Parathyroid adenoma (tissue), 2 donors: ENCODE measurements at regions not wholly inside any gene's neighbourhood (a gene's known extent, or its start where the extent isn't known, plus 50 kb on each side); places are given as distances from the start of the nearest gene placed in this dataset.

Source experiments
- H2AFZ ChIP-seq: fragments of 300-600 bp; sonication (generic); one replicate; pipeline ENCODE4 v1.7.0; 2017; ENCODE audit warnings: antibody characterized with exemption, mild to moderate bottlenecking
- H3K27ac ChIP-seq: fragments of 300-600 bp; sonication (generic); one replicate; pipeline ENCODE4 v1.7.0; 2017
- H3K27me3 ChIP-seq: fragments of 300-600 bp; sonication (generic); one replicate; pipeline ENCODE4 v1.7.0; 2017; ENCODE audit warnings: low read length; ENCODE audit not compliant: control insufficient read depth, insufficient read depth
- H3K36me3 ChIP-seq: fragments of 300-600 bp; sonication (generic); one replicate; pipeline ENCODE4 v1.7.0; 2017; ENCODE audit warnings: low read length; ENCODE audit not compliant: control insufficient read depth, insufficient read depth
- H3K4me1 ChIP-seq: fragments of 300-600 bp; sonication (generic); one replicate; pipeline ENCODE4 v1.7.0; 2017; ENCODE audit warnings: control low read depth
- H3K4me2 ChIP-seq: fragments of 300-600 bp; sonication (generic); one replicate; pipeline ENCODE4 v1.7.0; 2017; ENCODE audit warnings: low read length
- H3K4me3 ChIP-seq: fragments of 300-600 bp; sonication (generic); one replicate; pipeline ENCODE4 v1.7.0; 2017; ENCODE audit warnings: low read depth, low read length
- H3K79me2 ChIP-seq: fragments of 300-600 bp; sonication (generic); one replicate; pipeline ENCODE4 v1.7.0; 2017; ENCODE audit warnings: control low read depth
- H3K9ac ChIP-seq: fragments of 300-600 bp; sonication (generic); one replicate; pipeline ENCODE4 v1.7.0; 2017; ENCODE audit warnings: mild to moderate bottlenecking
- H3K9me3 ChIP-seq: fragments of 300-600 bp; sonication (generic); one replicate; pipeline ENCODE4 v1.7.0; 2017; ENCODE audit warnings: low read length; ENCODE audit not compliant: control insufficient read depth
- CTCF ChIP-seq: fragments of 300-600 bp; sonication (generic); IDR thresholded peaks from one replicate; pipeline ENCODE4 v1.7.0; 2017; ENCODE audit warnings: antibody characterized with exemption, mild to moderate bottlenecking
- donor health status: primary hyperparathyroidism.

GRCh38 chr20:21006611-21007010, 99.5 kb downstream of the LINC00237 start:
- Histone ChIP-seq H3K9ac (no peak overlapping the region), H3K36me3 (no peaks in the 10 kb centered on the region), H3K9me3 (no peaks in the 10 kb centered on the region), H3K27me3 (no peaks in the 10 kb centered on the region), H3K4me3 (no peak overlapping the region), H3K4me2 (no peak overlapping the region), H3K27ac (no peak overlapping the region), H3K79me2 (no peaks in the 10 kb centered on the region), H3K4me1 (no peaks in the 10 kb centered on the region), H2AFZ (no peak overlapping the region)
- no peak for TF ChIP-seq CTCF

GRCh38 chr20:21004386-21005076, 101.6 kb downstream of the LINC00237 start:
- TF ChIP-seq CTCF: no peak
- Histone ChIP-seq H3K79me2 (no peaks in the 10 kb centered on the region), H3K4me1 (no peaks in the 10 kb centered on the region), H3K27ac (no peak overlapping the region), H3K4me2 (no peak overlapping the region), H3K36me3 (no peaks in the 10 kb centered on the region), H3K4me3 (no peak overlapping the region), H3K27me3 (no peaks in the 10 kb centered on the region), H2AFZ (no peak overlapping the region), H3K9ac (no peak overlapping the region), H3K9me3 (no peaks in the 10 kb centered on the region)

- no peaks in the 10 kb centered on the region for H3K79me2 ChIP-seq
- no peak overlapping the region for H3K4me3 ChIP-seq
- no peak overlapping the region for H2AFZ ChIP-seq
- H3K9me3 ChIP-seq: no peaks in the 10 kb centered on the region
- TF ChIP-seq CTCF: no peak
- no peaks in the 10 kb centered on the region for H3K27me3 ChIP-seq
- no peaks in the 10 kb centered on the region for H3K36me3 ChIP-seq
- no peak overlapping the region for H3K27ac ChIP-seq
- no peak overlapping the region for H3K4me2 ChIP-seq
- no peaks in the 10 kb centered on the region for H3K4me1 ChIP-seq
- no peak overlapping the region for H3K9ac ChIP-seq
These were observed 102.3 kb downstream of the LINC00237 start for GRCh38 chr20:21003902-21004301.

GRCh38 chr20:21002486-21002885, 103.7 kb downstream of the LINC00237 start:
- Histone ChIP-seq H3K4me2 (no peak overlapping the region), H3K4me1 (no peaks in the 10 kb centered on the region), H3K27me3 (no peaks in the 10 kb centered on the region), H3K9me3 (no peaks in the 10 kb centered on the region), H3K27ac (no peak overlapping the region), H2AFZ (no peak overlapping the region), H3K4me3 (no peak overlapping the region), H3K79me2 (no peaks in the 10 kb centered on the region), H3K9ac (no peak overlapping the region), H3K36me3 (no peaks in the 10 kb centered on the region)
- no peak for TF ChIP-seq CTCF

- H3K4me2 ChIP-seq: no peak overlapping the region
- no peak overlapping the region for H3K9ac ChIP-seq
- H3K4me1 ChIP-seq: no peaks in the 10 kb centered on the region
- no peak overlapping the region for H3K27ac ChIP-seq
- no peaks in the 10 kb centered on the region for H3K79me2 ChIP-seq
- no peak for TF ChIP-seq CTCF
- H3K4me3 ChIP-seq: no peak overlapping the region
- H3K36me3 ChIP-seq: no peaks in the 10 kb centered on the region
- no peaks in the 10 kb centered on the region for H3K27me3 ChIP-seq
- no peaks in the 10 kb centered on the region for H3K9me3 ChIP-seq
- no peak overlapping the region for H2AFZ ChIP-seq
These were observed 112.8 kb downstream of the LINC00237 start for GRCh38 chr20:20993372-20993771.
